Nephron progenitor cell (in vitro differentiated cells): ENCODE measurements at regions not wholly inside any gene's neighbourhood (a gene's known extent, or its start where the extent isn't known, plus 50 kb on each side); places are given as distances from the start of the nearest gene placed in this dataset.

Experiments used
- DNase-seq: peaks from one replicate; pipeline ENCODE4 v3.0.0; 2021
- H3K27ac Mint-ChIP-seq: 2 replicates; pipeline ENCODE4 v1.8.0; 2021; ENCODE audit warnings: mild to moderate bottlenecking, moderate library complexity, mixed read lengths
- H3K27me3 Mint-ChIP-seq: 2 replicates; pipeline ENCODE4 v1.8.0; 2021; ENCODE audit warnings: mild to moderate bottlenecking, low read depth, mixed read lengths; ENCODE audit not compliant: poor library complexity
- H3K36me3 Mint-ChIP-seq: 2 replicates; pipeline ENCODE4 v1.8.0; 2021; ENCODE audit warnings: low read depth, mixed read lengths
- H3K4me1 Mint-ChIP-seq: 2 replicates; pipeline ENCODE4 v1.8.0; 2021; ENCODE audit warnings: mixed read lengths
- H3K4me3 Mint-ChIP-seq: 2 replicates; pipeline ENCODE4 v1.8.0; 2021; ENCODE audit warnings: mild to moderate bottlenecking, moderate library complexity, mixed read lengths
- H3K9me3 Mint-ChIP-seq: 2 replicates; pipeline ENCODE4 v1.8.0; 2021; ENCODE audit warnings: mild to moderate bottlenecking, moderate library complexity, mixed read lengths
- TF ChIP-seq, protein P1 (sequence below): fragments of 200-600 bp; sonication (generic); IDR thresholded peaks from 2 replicates; pipeline ENCODE4 v1.5.0; 2021; ENCODE audit warnings: antibody characterized with exemption

DNA sequence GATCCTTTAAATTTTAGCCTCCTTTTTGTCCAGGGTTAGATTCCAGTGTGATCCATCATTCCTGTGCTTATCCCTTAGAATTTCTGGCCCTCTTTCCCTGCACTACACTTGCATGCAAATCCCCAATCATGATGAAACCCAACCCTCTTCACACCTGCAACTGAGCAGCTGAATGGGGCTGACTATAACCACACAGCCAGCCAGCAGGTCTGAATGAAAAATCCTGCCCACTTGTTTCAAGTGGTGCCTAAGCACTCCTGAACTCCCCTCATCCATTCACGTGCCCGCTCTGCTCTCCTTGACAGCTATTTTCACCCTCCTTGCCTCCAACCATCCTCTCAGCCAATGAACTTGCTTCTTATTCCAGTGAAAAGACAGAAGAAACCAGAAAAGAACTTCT is 80.5 kb upstream of the AFF3 start:
- Mint-ChIP-seq H3K9me3 (peaks cover 15% of the 10 kb centered on the region), H3K27ac (no peak overlapping the region), H3K4me3 (no peak overlapping the region), H3K27me3 (peaks cover 15% of the 10 kb centered on the region), H3K36me3 (no peaks in the 10 kb centered on the region), H3K4me1 (no peaks in the 10 kb centered on the region)
- TF ChIP-seq, protein P1, sequence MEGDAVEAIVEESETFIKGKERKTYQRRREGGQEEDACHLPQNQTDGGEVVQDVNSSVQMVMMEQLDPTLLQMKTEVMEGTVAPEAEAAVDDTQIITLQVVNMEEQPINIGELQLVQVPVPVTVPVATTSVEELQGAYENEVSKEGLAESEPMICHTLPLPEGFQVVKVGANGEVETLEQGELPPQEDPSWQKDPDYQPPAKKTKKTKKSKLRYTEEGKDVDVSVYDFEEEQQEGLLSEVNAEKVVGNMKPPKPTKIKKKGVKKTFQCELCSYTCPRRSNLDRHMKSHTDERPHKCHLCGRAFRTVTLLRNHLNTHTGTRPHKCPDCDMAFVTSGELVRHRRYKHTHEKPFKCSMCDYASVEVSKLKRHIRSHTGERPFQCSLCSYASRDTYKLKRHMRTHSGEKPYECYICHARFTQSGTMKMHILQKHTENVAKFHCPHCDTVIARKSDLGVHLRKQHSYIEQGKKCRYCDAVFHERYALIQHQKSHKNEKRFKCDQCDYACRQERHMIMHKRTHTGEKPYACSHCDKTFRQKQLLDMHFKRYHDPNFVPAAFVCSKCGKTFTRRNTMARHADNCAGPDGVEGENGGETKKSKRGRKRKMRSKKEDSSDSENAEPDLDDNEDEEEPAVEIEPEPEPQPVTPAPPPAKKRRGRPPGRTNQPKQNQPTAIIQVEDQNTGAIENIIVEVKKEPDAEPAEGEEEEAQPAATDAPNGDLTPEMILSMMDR = no peak
- no peak for DNase-seq

DNA sequence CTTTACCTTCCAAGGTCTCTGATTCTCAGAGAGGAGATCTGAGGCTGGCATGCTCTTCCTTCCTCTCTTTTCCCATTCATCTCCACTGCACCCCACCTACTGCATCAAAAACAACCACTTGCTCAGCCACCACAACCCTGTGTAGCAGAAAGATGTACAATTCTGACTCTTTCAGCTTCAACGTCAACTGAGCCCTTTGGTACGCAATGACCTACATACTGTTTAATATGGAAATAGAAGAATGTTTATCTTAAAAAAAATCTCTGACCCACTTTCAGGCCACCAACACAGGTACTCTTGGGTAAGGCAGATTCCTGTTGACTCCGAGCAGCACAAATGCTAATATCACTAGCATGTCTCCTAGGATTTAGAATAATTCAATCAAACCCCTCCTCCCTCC is 76.2 kb upstream of the AFF3 start:
- Mint-ChIP-seq H3K9me3 (peaks cover 8% of the 10 kb centered on the region), H3K36me3 (no peaks in the 10 kb centered on the region), H3K27me3 (peaks cover 17% of the 10 kb centered on the region), H3K27ac (no peak overlapping the region), H3K4me3 (no peak overlapping the region), H3K4me1 (no peaks in the 10 kb centered on the region)
- TF ChIP-seq, protein P1 = no peak
- no peak for DNase-seq

DNA sequence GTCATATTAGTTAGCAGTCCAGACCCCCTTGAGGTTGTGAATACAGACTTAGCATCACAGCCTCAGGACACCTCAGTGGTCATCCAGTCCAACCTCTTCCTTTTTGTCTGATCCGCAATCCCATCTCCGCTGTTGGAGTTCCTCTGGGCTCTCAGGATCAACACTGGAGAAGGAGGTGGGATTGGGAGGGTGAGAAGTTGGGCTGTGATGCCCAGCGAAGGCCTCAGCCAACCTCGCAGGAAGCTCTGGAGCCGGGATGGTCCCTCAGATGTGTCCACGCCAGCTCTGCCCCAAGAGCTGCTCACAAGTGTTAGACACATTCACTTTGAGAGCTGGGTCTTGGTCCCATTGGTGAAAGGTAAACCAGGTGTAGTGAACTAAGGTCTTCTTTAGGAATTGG is 74.9 kb upstream of the AFF3 start:
- TF ChIP-seq, protein P1 = no peak
- Mint-ChIP-seq H3K36me3 (no peaks in the 10 kb centered on the region), H3K27me3 (peaks cover 24% of the 10 kb centered on the region), H3K27ac (no peak overlapping the region), H3K4me1 (no peaks in the 10 kb centered on the region), H3K9me3 (peaks cover 8% of the 10 kb centered on the region), H3K4me3 (no peak overlapping the region)
- DNase-seq = no peak

DNA sequence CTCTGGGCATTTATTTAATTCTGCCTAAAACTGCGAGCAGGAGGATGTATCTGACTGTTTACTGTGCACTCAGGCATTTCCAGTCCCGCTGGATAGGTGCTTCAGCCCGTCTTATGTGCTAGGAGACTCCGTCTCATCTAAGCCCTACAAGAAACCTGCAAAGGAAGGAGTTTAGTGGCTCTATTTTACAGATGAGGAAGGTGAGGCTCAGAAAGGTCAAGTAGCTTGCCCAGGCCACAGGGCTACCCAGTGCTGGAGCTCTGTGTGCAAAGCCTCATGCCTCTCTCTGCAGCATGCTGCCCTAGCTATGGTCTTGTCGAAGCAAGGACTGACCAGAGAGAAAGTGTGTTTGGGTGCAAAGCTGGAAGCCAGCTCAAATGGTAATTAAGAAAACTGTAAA is 73.6 kb upstream of the AFF3 start:
- no peaks in the 10 kb centered on the region for H3K4me1 Mint-ChIP-seq
- H3K27me3 Mint-ChIP-seq = peaks cover 18% of the 10 kb centered on the region
- H3K36me3 Mint-ChIP-seq = no peaks in the 10 kb centered on the region
- TF ChIP-seq, protein P1 = no peak
- H3K27ac Mint-ChIP-seq = no peak overlapping the region
- no peak for DNase-seq
- H3K4me3 Mint-ChIP-seq = no peak overlapping the region
- H3K9me3 Mint-ChIP-seq = no peaks in the 10 kb centered on the region

DNA sequence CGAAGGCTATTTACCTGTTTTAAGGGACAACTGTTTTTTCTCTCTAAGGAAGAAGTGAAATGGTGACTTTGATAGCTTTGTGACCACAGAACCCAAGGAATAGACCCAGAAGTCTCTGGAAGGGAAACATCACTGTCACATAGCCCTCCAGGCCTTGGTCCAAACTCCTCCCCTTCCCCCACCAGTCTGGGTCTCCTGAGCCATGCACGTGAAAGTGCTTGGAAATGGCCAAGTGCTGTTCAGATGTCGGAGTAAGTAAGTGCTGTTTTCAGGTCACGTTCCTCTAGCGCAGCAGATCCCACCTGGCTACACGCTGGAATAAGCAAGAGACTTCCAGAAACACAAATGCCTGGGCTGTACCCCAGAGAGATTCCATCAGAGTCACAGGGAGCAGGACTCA is 73.0 kb upstream of the AFF3 start:
- Mint-ChIP-seq H3K9me3 (no peaks in the 10 kb centered on the region), H3K27me3 (peaks cover 23% of the 10 kb centered on the region), H3K4me1 (no peaks in the 10 kb centered on the region), H3K27ac (no peak overlapping the region), H3K36me3 (no peaks in the 10 kb centered on the region), H3K4me3 (no peak overlapping the region)
- no peak for DNase-seq
- TF ChIP-seq, protein P1 = no peak

DNA sequence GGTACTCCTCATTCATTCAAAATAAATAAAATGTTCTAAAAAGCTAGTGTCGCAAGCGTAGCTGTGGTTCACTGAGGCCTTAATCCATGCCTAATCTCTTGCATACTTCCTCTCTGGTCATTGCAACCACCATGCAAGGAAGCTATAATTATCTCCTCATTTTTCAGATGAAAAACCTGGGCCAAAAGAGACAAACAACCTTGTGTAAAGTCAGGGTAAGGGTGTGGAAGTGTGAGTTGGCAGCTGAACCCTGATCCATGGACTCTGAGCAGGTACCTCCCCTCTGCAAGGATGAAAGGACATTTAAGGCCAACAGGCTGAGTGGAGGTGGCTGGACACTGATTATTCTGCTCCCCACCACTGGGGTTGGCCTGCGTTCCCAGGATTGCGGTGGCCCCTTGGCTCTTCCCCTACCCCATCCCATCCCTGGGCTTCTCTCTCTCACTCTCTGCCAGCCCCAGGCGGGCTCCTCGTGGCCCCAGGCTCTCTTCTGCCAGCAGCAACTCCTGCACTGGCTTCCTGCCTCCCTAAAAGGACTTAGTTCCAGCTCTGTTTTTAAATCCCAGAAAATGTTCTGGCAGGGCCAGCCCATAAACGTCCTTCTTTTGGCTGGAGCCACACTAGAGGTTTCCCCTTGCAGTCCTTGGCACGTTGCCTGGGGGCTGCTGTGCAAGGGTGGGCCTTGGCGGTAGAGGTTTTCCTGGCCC is 72.0 kb upstream of the AFF3 start:
- no peak overlapping the region for H3K27ac Mint-ChIP-seq
- H3K9me3 Mint-ChIP-seq = no peaks in the 10 kb centered on the region
- peaks cover 31% of the 10 kb centered on the region for H3K27me3 Mint-ChIP-seq
- H3K4me1 Mint-ChIP-seq = no peaks in the 10 kb centered on the region
- no peaks in the 10 kb centered on the region for H3K36me3 Mint-ChIP-seq
- H3K4me3 Mint-ChIP-seq = no peak overlapping the region
- DNase-seq = no peak
- TF ChIP-seq, protein P1 = no peak
